HG03442 (cell line): ENCODE measurements at regions not wholly inside any gene's neighbourhood (a gene's known extent, or its start where the extent isn't known, plus 50 kb on each side); places are given as distances from the start of the nearest gene placed in this dataset.

Experiments
- ATAC-seq: cut with Tn5 transposase; IDR thresholded peaks from one replicate; pipeline ENCODE4 v1.9.1; 2021; ENCODE audit warnings: mild to moderate bottlenecking, moderate library complexity; ENCODE audit not compliant: unreplicated experiment

DNA sequence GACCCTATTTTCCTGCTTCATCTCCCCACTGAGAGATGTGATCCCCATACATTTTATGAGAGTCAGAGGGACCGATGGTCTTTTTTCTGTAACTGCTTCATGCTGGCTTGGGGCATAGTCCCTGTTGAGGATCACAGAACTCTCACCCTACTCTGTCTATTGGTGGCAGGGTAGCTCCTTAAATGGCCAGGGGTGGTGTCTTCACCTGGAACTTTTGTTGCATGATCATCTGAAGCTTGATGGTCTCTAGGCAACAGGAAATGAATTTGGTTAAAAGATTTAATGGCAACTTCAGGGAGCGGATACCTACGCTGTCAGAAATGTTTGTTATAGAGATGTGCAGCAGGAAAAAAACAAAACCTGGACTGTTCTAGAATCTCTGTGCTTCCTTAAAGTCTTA is 87.0 kb upstream of the GLIS3 start:
- ATAC-seq: no peak

DNA sequence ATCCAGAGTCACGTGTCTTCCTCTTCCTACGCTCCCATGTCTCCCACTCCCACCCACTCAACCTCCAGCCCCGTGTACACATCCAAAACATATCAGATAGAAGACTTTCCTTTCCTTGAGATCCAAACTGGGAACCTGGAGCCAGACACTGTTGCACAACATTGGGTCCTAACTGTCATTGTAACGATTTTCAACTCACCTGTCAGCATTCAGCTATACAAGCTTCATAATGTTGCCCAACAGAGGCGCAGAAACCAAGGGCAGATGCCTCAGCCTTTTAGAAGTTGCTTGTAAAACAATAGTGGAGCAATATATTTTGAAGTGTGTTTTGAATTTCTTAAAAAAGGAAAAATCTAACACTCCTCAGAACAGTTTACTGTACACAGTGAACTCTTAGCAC is 84.9 kb upstream of the GLIS3 start:
- ATAC-seq: no peak

DNA sequence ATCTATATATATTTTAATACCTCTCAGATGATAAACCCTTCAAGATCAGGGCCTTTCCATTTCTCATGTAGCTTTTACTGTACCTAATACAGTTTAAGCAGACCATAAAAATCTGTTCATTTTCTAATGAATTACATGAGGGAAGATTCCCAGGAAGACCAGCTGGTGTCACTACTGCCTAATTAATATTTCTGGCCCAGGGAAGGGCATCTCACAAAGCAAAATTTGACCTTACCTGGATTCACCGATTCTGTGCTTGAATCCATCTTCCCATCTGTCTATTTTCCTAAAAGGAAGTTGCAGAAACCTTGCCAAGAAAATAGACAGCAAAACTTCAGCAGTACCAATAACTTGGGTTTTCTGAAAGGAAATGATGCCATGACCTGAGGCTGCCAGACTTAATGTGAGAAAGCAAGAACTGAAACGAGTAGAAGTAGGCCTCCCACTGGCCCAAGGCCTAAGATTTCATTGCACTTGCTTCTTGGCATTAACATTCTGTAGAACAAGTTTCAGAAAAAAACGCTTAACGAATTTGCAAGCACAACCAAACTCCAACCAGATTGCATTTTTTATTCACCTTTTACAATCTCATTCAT is 83.0 kb upstream of the GLIS3 start:
- peak; percentile 57 for ATAC-seq

DNA sequence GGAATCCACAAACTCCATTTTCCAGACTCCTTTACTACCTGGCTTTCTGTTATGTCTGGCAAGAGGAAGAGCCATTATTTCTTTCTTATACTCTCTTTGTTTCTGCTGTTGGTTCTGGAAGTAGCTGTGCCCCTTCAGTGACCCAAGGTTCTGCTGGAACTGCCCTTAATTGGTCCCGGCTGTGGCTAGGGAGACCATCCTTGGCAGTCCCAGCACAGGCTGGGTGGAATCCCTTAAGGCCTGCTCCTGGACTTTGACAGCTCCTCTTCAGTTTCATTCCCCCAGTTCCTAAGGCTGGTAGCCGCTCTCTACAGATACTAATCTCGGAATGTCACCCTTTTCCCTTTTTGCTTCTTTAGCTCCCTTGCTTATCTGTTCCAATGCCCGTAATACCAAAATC is 81.9 kb upstream of the GLIS3 start:
- ATAC-seq: no peak

DNA sequence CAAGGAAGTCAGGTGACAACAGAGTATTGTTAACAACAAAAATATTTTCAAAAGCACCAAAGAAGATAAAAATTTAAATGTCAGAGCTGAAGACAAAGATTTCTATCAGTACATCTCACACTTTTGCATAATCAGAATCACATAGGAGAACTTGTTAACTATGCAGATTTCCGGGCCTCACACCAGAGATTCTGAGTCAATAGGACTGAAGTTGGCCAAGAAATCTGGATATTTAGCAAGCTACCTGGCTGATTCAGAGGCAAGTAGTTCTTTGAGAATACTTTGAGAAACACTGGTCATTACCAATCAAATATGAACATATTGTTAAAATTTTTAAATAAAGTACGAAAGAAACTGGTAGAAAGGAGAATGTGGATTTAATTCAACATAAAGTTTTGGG is 80.5 kb upstream of the GLIS3 start:
- ATAC-seq: no peak

DNA sequence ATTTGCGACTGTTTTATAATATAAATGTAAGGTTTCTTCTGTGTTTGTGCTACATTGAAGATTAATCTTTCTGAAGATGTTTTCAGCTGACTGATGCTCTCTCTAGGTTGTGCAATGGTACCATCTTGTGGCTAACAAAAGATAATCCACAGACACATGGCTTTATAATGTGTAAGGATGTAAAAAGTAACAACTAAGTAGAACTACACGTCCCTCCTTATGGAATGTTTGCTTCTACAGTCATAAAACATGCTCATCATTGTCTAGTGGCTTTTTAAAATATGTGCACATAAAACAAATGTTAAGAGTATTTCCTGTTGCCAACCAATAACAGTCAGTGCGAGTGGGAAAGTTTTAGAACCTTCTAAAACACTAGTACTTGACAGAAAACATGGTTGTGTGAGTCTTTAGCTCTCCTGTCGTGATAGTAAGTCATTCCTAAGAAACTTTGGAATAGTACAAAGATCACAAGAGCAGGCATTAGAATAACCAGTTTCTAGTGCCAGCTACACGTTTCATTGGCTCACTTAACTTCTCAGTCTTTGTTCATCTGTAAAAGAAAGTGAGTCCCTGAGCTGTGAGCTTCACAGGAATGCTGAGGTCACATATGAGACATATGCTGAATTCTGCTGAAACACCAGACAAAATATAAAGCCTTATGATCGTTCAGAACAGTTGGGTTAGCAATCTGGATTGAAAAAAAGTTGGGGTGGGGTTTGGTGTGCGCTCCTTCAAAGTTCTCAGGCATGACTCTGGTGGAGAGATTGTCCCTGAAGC is 75.7 kb upstream of the GLIS3 start:
- no peak for ATAC-seq

DNA sequence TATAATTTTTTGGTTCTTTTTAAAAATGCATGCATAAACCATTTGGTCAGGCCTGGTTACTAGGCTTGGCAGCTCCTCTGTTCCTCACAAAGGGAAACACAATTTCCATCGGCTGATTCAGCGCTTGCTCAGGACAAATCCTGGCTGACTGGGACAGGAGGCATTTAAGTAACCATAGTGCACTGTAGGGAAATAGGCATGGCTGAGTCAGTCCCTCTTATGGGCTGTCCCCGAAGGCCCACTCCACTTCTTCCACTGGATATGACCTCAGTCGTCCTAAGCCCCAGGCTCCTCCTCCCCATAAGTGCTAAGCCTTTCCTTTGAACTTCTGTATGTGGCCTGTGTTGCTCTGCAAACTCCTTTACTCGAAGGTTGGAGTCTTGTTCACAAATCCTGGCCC is 71.2 kb upstream of the GLIS3 start:
- ATAC-seq: no peak

DNA sequence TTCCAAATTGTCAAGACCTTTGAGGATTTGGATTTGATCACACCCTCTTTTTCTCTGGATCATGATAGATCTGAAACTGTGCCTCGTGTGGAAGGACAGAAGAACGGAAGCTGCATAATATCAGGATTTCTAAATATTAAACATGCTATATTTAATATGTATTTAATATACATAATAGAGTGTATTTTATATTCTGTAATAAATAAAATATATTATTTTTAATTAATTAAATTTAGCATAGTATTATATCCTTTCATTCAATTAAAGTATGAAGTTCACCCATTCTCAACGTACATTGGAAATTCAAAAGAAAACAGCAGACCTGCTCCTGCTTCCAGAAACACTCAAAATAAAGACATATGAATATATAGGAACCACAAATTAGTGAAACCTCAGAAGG is 70.6 kb upstream of the GLIS3 start:
- ATAC-seq: no peak

DNA sequence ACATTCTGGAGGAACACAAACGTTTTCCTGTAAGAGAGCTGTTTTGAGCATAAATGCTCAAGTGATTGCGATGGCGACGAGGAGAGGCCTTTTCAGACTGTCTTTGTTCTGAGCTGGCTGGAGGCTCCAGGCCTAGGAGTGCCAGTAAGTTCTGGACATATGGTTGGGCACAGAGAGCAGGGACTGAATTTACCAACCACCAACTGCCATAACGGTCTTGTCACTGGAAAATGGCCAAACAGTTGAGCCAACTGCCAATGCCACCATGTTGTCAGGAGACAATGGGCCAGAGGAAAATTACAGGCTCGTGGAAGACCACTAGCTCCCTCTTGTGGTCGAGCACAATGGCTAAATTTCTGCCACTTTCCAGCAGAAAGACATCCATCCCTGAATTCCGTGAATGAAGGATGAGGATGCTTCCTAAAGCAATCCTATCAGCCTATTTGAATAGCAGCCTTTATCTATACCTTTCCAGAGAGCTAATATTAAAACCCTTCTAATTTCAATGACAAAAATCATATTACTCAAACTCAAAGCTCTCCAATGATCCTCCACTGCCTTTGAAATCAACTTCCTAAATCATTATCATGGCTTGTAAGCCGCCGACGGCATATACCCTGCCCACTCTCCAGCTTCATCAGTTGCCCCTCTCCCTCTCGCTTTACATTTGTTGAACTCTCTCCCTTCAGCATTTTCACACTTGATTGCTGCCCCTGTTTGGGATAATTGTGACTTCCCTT is 66.9 kb upstream of the GLIS3 start:
- ATAC-seq: no peak

DNA sequence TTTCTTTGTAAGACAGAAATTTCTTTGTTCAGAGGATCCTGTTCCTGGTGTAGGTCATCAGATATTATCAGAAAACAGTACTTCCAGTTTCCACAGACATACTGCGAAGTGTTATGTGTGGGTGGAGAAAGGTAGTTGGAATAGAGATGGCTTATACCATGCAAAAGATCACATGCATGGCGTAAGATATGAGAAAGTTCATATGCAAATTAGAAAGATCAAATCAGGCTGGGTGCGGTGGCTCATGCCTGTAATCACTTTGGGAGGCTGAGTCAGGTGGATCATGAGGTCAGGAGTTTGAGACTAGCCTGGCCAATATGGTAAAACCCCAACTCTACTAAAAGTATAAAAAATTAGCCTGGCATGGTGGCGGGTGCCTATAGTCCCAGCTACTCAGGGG is 65.2 kb upstream of the GLIS3 start:
- no peak for ATAC-seq

DNA sequence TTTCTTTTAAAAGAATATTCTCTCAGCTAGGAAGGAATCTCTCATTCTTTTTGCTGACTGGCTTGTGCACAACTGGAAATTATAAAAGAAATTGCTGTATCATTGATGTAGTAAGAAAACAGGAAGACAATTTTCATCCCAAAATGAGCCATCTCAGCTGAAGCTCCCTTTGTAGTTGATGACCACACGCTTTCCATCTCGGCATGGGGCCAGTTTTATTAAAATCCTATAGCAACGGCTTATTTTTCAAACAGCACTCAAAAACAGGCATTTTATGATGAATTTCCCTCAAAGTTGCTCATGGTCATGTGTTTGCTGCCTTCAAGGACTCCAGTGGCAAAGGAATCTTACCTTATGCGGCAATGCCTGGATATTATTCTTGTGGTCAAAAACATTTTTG is 62.4 kb upstream of the GLIS3 start:
- no peak for ATAC-seq

DNA sequence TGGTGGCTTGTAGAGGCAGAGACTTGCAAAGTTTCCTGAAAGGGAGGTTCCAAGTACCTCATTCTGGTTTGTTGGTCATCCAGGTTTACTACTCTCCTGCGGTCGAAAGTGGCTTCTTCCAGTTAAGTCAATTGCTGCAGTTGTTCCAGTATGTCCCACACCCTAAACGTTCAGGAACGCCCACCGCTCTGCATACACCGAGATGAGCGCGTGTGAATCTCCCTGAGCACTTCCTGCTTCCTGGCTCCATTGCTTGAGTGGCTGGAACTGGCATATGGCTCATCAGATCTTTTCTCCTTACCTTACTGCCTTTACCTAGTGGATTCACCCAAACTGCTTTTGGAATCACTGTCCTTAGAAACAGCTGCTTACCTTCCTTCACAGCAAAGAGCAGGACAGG is 59.1 kb upstream of the GLIS3 start:
- ATAC-seq: no peak

DNA sequence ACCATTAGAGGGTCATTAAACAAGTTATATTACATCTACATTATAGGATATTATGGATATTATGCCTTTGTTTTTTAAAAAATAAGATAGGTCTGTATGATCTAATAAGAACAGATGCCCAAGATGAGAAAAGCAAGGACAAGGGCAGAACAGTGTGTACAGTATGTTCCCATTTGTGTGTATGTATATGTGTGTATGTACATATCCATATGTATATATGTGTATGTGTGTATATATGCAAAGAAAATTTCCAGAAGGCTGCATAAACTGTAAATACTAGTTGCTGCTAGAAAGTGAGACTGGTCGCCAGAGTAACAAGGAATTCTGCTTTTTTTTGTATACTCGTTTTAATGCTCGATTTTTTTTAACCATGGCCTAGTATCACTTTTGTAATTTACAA is 58.1 kb upstream of the GLIS3 start:
- no peak for ATAC-seq

DNA sequence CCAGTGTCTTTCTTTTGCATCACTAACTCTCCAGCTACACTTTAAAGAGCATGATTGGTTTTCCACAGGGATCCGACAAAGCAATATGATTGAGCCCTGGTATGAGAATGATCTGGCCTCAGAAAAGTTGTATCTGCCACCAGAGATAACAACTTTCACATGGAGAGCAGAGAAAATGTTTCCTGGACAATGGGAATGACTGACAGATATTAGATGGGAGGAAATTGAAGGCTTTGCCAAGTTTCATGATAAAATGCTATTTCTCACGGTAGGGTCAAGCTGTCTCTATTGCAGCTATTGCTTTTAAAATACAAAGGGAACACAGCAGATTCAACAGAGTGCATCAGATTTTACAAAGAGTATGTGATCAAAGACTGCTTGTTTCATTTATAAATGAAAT is 56.4 kb upstream of the GLIS3 start:
- ATAC-seq: no peak

DNA sequence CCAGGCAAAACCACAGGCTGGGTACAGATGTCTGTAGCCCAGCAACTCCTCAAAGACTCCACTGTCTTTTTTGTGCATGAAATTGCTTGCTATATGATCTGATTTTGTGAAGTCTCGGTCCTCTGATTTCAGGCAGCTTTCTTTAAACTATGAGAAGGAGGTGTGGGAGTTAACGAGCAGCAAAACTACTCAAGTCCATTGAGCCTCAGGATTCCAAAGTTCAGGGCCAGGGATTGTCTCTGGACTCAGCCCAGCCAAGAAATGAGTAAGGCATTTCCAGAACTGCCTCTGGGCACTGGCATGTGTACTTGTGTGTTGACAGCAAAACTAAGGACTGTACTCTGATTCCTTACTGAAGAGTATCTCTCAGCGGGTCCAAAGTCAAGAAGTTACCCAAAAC is 53.4 kb upstream of the GLIS3 start:
- no peak for ATAC-seq

DNA sequence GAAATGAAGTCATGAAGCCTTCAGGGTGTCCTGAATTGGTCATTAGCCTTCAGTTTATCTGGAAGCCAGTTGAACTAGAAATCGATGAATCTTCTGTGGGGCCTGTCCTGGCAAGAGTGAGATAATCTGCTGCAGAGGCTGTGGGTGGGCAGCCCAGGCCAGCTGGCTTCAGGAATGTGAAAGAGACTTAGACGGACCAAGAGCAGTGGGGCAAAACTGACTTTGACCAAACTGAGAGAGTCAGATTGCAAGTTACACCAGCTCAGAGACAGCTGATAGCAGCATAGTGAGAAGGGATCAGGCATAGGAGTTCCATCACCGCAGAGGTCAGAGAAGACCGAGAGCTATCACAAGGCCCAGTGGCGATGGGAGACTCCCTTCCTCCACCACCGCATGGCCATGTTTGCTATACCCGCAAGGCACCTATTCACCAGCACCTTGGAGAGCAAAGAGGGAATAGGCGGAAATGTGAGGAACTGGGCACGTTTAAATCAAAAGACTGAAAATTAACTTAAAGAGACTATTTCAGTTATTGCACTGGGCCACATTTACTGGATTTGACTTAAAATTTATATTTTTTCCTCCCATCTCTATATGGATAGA is 50.0 kb upstream of the GLIS3 start:
- ATAC-seq: no peak
